IPS-18a (cell line): ENCODE measurements at regions not wholly inside any gene's neighbourhood (a gene's known extent, or its start where the extent isn't known, plus 50 kb on each side); places are given as distances from the start of the nearest gene placed in this dataset.
"Not testable (repeated sequence)": the region's sequence is repeated elsewhere in the genome, so short reads cannot be mapped to it uniquely, and the experiment has no call there.

Source experiments
- H3K27ac ChIP-seq: one replicate; pipeline ENCODE4 v1.5.1; 2013; ENCODE audit warnings: low read length
- H3K27me3 ChIP-seq: one replicate; pipeline ENCODE4 v1.6.1; 2013; ENCODE audit warnings: mild to moderate bottlenecking, low read length; ENCODE audit not compliant: control insufficient read depth, insufficient read depth
- H3K36me3 ChIP-seq: one replicate; pipeline ENCODE4 v1.6.1; 2013; ENCODE audit warnings: low read depth, low read length; ENCODE audit not compliant: control insufficient read depth
- H3K4me1 ChIP-seq: one replicate; pipeline ENCODE4 v1.6.1; 2013; ENCODE audit warnings: low read depth, low read length; ENCODE audit not compliant: control insufficient read depth
- H3K4me3 ChIP-seq: one replicate; pipeline ENCODE4 v1.5.1; 2013; ENCODE audit warnings: low read length
- H3K9ac ChIP-seq: one replicate; pipeline ENCODE4 v1.6.1; 2013; ENCODE audit warnings: mild to moderate bottlenecking, low read length, moderate library complexity
- H3K9me3 ChIP-seq: one replicate; pipeline ENCODE4 v1.6.1; 2013; ENCODE audit warnings: low read depth, low read length; ENCODE audit not compliant: control insufficient read depth

DNA sequence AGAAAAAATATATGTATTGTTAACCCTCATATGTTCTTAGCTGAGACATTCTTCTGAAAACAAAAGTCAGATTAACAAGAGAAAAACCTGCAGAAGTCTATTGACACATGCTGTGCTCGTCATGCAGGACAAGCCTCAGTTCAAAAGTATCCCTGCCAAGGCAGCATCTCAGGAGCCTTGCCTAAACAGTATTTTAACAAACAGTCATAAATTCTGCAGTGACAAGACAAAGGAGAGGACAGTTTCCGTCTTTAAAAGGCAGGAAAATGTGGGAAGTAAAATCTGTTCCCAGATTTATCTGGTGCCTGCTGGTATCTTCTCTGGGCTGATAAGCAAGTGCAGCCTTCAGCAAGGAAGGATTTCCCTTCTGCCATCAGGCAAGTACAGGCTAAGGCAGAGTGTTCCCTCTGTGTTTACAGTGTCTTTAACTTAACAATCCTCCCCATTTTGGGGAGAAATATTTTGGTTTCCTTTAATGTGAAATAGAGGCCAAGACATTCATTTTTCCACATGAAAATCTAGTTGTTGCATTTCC, 480.2 kb upstream of the CCDC196 start:
- Histone ChIP-seq H3K27me3 (no peaks in the 10 kb centered on the region), H3K9ac (no peak overlapping the region), H3K36me3 (no peaks in the 10 kb centered on the region), H3K27ac (no peak overlapping the region), H3K9me3 (no peaks in the 10 kb centered on the region), H3K4me1 (peaks cover 44% of the 10 kb centered on the region), H3K4me3 (no peak overlapping the region)

DNA sequence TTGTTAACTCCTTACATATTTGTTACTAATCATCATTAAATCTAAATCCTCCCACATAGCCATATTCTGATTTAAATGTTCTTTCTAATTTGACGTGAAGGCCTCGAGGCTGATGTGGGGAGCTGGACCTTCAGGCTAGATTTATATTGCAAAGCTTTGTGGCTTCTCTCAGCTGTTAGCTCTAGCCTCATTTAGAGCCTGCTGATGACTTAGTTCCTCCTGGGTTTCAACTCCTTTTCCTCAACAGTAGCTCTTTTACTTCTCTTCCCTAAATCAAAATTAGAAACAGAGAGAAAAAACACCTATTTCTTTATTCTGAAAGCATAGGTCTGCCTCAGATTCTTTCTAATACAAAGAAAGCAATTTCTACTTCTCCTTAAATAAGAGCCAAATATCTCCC, 477.5 kb upstream of the CCDC196 start:
- peaks cover 39% of the 10 kb centered on the region for H3K4me1 ChIP-seq
- H3K27ac ChIP-seq: no peak overlapping the region
- H3K9ac ChIP-seq: no peak overlapping the region
- no peaks in the 10 kb centered on the region for H3K36me3 ChIP-seq
- H3K27me3 ChIP-seq: no peaks in the 10 kb centered on the region
- no peaks in the 10 kb centered on the region for H3K9me3 ChIP-seq
- H3K4me3 ChIP-seq: no peak overlapping the region

DNA sequence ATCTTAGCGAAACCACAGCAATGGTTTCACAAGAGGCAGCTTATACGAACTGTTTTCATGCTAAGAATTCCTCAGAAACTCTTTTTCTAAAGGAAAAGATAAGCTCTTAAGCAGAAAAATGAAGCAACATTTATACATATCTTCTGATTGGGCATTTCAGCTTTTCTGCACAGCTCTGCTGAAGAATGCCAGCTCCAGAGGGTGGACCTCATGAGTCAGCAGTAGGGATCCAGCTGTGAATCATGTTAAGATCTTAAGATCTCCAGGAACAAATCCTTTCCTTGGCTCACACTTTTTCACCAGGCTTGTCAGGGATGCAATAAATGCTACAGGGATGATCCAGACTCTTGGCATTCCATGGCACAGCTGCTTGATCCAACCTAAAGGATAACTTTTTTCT, 477.1 kb upstream of the CCDC196 start:
- Histone ChIP-seq H3K36me3 (no peaks in the 10 kb centered on the region), H3K27me3 (no peaks in the 10 kb centered on the region), H3K9ac (no peak overlapping the region), H3K4me1 (peaks cover 39% of the 10 kb centered on the region), H3K4me3 (no peak overlapping the region), H3K27ac (no peak overlapping the region), H3K9me3 (no peaks in the 10 kb centered on the region)

DNA sequence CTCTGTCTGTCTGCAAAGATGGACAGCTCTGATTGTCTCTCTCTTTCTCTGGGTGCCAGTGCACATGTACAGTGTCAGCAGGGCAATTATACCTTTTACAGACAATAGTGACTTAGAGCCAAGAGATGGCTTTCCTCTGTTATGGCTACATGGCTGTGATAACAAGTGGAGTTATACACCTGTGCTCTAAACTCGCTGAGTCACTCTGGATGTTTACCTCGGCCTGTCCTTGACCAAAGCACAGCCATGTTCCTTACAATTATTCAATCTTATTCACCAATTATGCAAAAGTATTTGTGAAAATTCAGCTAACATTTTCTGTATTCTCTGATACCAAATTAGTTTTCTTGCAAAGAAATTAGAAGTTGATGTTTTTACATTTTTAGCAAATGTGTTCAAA, 475.5 kb upstream of the CCDC196 start:
- Histone ChIP-seq H3K4me3 (no peak overlapping the region), H3K9ac (no peak overlapping the region), H3K27me3 (no peaks in the 10 kb centered on the region), H3K36me3 (no peaks in the 10 kb centered on the region), H3K27ac (no peak overlapping the region), H3K9me3 (no peaks in the 10 kb centered on the region), H3K4me1 (peaks cover 34% of the 10 kb centered on the region)

DNA sequence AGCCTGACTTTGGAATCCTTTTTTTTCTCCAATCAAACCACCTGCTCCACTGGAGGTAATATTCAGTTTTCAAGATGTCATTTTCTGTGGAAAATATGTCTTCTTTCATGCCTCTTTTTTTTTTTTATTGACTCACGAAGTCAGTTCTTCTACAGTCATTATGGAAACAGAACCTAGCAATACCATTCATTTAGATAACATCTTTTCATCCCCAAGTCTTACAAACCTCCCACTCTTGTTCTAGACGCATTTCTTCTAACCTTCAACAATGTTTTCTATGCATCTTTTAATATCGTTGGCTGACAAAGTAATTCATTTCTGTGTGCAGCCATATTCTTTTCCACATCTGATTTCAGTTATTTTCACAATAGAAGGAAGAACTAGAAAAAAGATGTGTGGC, 474.3 kb upstream of the CCDC196 start:
- Histone ChIP-seq H3K4me1 (peaks cover 25% of the 10 kb centered on the region), H3K27me3 (no peaks in the 10 kb centered on the region), H3K27ac (no peak overlapping the region), H3K9ac (no peak overlapping the region), H3K9me3 (no peaks in the 10 kb centered on the region), H3K36me3 (no peaks in the 10 kb centered on the region), H3K4me3 (no peak overlapping the region)

DNA sequence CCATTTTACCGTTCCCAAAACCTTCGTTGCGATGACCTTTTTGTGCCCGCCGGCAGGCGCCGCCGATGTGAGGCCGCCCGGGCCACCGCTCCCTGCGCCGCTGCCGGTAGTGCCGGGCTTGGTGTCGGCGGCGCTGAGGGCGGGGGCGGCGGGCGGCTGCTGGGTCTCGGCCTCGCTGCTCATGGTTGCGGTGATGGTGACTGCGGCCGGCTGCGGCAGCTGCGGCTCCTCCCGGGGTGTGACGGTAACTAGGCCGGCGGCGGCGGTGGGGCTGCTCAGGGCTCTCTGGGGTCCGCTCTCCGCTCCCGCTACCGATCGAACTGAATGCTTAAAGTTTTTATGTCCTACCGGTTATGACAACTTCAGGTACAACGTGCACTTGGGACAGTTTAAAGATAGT, 472.6 kb upstream of the CCDC196 start:
- peaks cover 22% of the 10 kb centered on the region for H3K4me1 ChIP-seq
- H3K27me3 ChIP-seq, H3K4me3 ChIP-seq, H3K27ac ChIP-seq, H3K9me3 ChIP-seq, H3K9ac ChIP-seq, H3K36me3 ChIP-seq: not testable (repeated sequence)

DNA sequence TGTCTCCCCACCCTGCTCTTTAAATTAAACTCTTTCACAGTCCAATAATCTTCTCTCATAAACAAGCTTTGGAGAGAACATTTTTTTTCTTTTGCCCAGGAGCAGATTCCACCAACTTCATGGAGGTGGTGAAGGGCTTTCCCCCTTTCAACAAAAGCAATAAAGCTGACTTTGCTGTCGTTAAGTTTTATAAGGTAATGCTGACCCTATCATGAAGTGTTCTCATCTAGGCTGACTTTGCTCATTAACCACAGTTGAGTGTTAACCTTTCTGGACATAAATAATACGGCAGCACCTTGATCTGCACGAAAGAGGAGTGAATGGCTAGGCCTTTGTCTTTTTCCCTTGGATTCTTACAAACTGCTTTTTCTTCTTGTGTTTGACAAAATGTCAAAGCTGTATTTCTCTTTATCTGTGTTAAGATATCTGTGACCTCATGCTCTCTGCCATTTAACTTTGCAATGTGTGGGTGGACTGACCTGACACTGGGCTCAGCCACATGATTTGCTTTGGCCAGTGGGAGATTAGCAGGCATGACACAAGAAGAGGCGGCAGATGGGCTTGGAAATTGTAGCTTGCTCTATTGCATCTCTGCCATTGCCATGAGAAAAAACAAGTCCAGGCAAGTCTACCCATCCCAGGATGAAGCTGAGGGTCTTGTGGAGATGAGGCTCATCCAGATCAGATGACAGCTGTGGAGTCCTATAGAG, 470.9 kb upstream of the CCDC196 start:
- H3K4me3 ChIP-seq: no peak overlapping the region
- H3K27ac ChIP-seq: no peak overlapping the region
- H3K4me1 ChIP-seq: peaks cover 14% of the 10 kb centered on the region
- no peaks in the 10 kb centered on the region for H3K36me3 ChIP-seq
- H3K9me3 ChIP-seq: no peaks in the 10 kb centered on the region
- H3K9ac ChIP-seq: no peak overlapping the region
- H3K27me3 ChIP-seq: no peaks in the 10 kb centered on the region

DNA sequence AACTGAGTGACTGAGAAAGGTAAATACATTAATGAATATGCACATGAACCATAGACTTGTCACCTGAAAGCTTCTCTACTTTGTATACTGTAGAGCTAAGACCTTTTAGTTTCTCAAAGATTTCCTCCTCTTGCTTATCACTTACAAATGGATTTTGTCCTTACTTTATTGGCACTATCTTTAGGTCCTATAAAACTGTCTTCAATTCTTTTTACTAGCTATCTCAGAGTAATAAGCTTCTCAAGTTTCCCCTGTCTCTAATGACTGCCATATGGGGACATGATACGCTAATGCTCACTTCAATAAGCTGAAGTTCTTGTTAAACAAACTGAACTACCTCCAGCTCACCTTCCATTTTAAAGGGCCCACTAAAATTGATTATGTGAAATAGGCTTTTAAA, 468.2 kb upstream of the CCDC196 start:
- no peak overlapping the region for H3K9ac ChIP-seq
- H3K4me3 ChIP-seq: no peak overlapping the region
- H3K4me1 ChIP-seq: no peaks in the 10 kb centered on the region
- no peaks in the 10 kb centered on the region for H3K9me3 ChIP-seq
- no peaks in the 10 kb centered on the region for H3K36me3 ChIP-seq
- H3K27me3 ChIP-seq: no peaks in the 10 kb centered on the region
- no peak overlapping the region for H3K27ac ChIP-seq

DNA sequence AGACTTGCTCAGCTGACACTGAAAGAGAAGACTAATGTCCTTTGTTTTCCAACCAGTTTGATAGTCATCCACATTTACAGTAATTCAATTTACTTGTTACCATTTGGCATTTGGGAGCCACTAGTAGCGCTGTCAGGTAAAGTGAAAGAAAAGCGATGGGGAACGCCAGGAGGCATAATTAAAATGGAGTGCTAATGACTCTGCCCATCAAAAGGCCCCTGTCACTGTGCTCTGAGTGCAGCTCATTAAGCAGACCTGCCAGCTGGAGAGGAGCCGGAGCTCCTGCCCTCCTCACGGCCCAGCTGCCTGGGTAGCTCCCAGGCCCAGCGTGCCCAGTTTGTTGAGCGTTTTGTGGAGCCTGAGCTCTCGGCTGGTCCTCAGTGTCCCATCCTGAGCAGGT, 463.6 kb upstream of the CCDC196 start:
- H3K9ac ChIP-seq: no peak overlapping the region
- no peaks in the 10 kb centered on the region for H3K4me1 ChIP-seq
- no peak overlapping the region for H3K4me3 ChIP-seq

DNA sequence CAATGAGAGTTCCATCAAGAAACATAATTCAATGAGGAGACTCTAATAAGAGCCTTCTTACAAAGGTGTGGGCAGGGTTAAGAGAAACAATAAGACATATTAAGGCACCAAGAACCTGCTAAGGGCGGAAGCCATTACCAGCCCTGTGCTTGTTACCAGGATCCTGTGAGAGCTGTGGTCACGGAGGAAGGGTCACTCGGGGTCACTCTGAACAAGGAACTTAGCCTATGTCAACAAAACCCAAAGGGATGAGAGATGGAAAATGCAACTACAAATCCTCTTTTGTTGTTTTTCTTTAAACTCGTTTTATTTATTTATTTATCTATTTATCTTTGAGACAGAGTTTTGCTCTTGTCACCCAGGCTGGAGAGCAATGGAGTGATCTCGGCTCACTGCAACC, 460.4 kb upstream of the CCDC196 start:
- H3K27me3 ChIP-seq: no peaks in the 10 kb centered on the region
- H3K36me3 ChIP-seq: no peaks in the 10 kb centered on the region
- no peaks in the 10 kb centered on the region for H3K9me3 ChIP-seq
- H3K4me3 ChIP-seq: no peak overlapping the region
- no peak overlapping the region for H3K9ac ChIP-seq
- no peak overlapping the region for H3K27ac ChIP-seq
- H3K4me1 ChIP-seq: no peaks in the 10 kb centered on the region

More for the DNA sequence above, 463.6 kb upstream of the CCDC196 start:
- H3K27ac ChIP-seq: no peak overlapping the region
- no peaks in the 10 kb centered on the region for H3K36me3 ChIP-seq
- no peaks in the 10 kb centered on the region for H3K27me3 ChIP-seq
- no peaks in the 10 kb centered on the region for H3K9me3 ChIP-seq

DNA sequence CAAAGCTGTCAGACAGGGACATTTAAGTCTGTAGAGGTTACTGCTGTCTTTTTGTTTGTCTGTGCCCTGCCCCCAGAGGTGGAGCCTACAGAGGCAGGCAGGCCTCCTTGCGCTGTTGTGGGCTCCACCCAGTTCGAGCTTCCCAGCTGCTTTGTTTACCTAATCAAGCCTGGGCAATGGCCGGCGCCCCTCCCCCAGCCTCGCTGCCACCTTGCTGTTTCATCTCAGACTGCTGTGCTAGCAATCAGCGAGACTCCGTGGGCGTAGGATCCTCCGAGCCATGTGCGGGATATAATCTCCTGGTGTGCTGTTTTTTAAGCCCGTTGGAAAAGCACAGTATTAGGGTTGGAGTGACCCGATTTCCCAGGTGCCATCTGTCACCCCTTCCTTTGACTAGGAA, 454.2 kb upstream of the CCDC196 start:
- not testable (repeated sequence) for H3K27ac ChIP-seq, H3K27me3 ChIP-seq, H3K4me3 ChIP-seq, H3K4me1 ChIP-seq, H3K9me3 ChIP-seq, H3K36me3 ChIP-seq, H3K9ac ChIP-seq

DNA sequence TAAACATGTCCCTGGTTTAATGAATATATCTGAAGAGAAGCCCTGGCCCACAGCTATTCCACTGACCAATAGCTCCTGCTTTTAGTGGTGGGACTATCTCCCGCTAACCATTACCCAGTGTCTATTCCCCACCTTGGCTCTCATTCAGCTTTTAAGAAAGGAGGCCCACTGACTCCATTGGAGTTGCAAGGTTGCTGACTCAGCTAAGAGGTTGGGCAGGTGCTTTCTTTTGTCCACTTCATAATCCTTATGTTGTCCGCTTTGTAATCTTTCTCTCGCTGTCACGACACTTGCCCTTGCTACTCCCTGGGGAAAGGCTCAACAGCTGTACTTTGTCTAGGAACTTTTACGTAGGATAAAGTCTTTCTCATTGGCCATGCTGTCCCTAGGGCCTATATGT, 453.4 kb upstream of the CCDC196 start:
- Histone ChIP-seq H3K4me1 (no peaks in the 10 kb centered on the region), H3K4me3 (no peak overlapping the region), H3K36me3 (no peaks in the 10 kb centered on the region), H3K9me3 (peaks cover 9% of the 10 kb centered on the region), H3K9ac (no peak overlapping the region), H3K27ac (no peak overlapping the region), H3K27me3 (no peaks in the 10 kb centered on the region)
